ENCODE measurements at regions not wholly inside any gene's neighbourhood (a gene's known extent, or its start where the extent isn't known, plus 50 kb on each side); places are given as distances from the start of the nearest gene placed in this dataset.

- H3K27ac ChIP-seq (ENCODE audit: low read depth, low read length): no peak overlapping the region
- H3K9ac ChIP-seq (ENCODE audit: low read depth in 1 of 3, low read length in 3 of 3): no peak overlapping the region
- no peak overlapping the region for H3K4me3 ChIP-seq (ENCODE audit: low read length in 3 of 3)
- peaks cover 0 to 9% (median 0%) of the 10 kb centered on the region in 3 donors for H3K27me3 ChIP-seq (ENCODE audit: control insufficient read depth in 3 of 3, insufficient read depth in 3 of 3, low read length in 3 of 3)
- no peaks in the 10 kb centered on the region for H3K9me3 ChIP-seq (ENCODE audit: control insufficient read depth in 3 of 3, low read length in 3 of 3)
- no peaks in the 10 kb centered on the region for H3K4me1 ChIP-seq (ENCODE audit: control insufficient read depth in 3 of 3, insufficient read depth in 3 of 3, low read length in 3 of 3)
- no peaks in the 10 kb centered on the region for H3K36me3 ChIP-seq (ENCODE audit: control insufficient read depth in 3 of 3, insufficient read depth in 3 of 3, low read length in 3 of 3)
Measured at GRCh38 chr10:128624656-128625530, 498.7 kb upstream of the MKI67 start.

- Histone ChIP-seq H3K9ac (ENCODE audit: low read depth in 1 of 3, low read length in 3 of 3) (no peak overlapping the region), H3K36me3 (ENCODE audit: control insufficient read depth in 3 of 3, insufficient read depth in 3 of 3, low read length in 3 of 3) (no peaks in the 10 kb centered on the region), H3K4me1 (ENCODE audit: control insufficient read depth in 3 of 3, insufficient read depth in 3 of 3, low read length in 3 of 3) (no peaks in the 10 kb centered on the region), H3K4me3 (ENCODE audit: low read length in 3 of 3) (no peak overlapping the region), H3K27ac (ENCODE audit: low read depth, low read length) (no peak overlapping the region), H3K9me3 (ENCODE audit: control insufficient read depth in 3 of 3, low read length in 3 of 3) (no peaks in the 10 kb centered on the region), H3K27me3 (ENCODE audit: control insufficient read depth in 3 of 3, insufficient read depth in 3 of 3, low read length in 3 of 3) (peaks cover 0 to 9% (median 0%) of the 10 kb centered on the region in 3 donors)
Measured at GRCh38 chr10:128625926-128626325, 499.7 kb upstream of the MKI67 start.

- no peaks in the 10 kb centered on the region for H3K9me3 ChIP-seq (ENCODE audit: control insufficient read depth in 3 of 3, low read length in 3 of 3)
- no peaks in the 10 kb centered on the region for H3K36me3 ChIP-seq (ENCODE audit: control insufficient read depth in 3 of 3, insufficient read depth in 3 of 3, low read length in 3 of 3)
- H3K4me1 ChIP-seq (ENCODE audit: control insufficient read depth in 3 of 3, insufficient read depth in 3 of 3, low read length in 3 of 3): no peaks in the 10 kb centered on the region
- H3K27me3 ChIP-seq (ENCODE audit: control insufficient read depth in 3 of 3, insufficient read depth in 3 of 3, low read length in 3 of 3): peaks cover 0 to 9% (median 0%) of the 10 kb centered on the region in 3 donors
- H3K9ac ChIP-seq (ENCODE audit: low read depth in 1 of 3, low read length in 3 of 3): no peak overlapping the region
- H3K4me3 ChIP-seq (ENCODE audit: low read length in 3 of 3): no peak overlapping the region
- H3K27ac ChIP-seq (ENCODE audit: low read depth, low read length): no peak overlapping the region
Measured at GRCh38 chr10:128626397-128627000, 500.3 kb upstream of the MKI67 start.

DNA sequence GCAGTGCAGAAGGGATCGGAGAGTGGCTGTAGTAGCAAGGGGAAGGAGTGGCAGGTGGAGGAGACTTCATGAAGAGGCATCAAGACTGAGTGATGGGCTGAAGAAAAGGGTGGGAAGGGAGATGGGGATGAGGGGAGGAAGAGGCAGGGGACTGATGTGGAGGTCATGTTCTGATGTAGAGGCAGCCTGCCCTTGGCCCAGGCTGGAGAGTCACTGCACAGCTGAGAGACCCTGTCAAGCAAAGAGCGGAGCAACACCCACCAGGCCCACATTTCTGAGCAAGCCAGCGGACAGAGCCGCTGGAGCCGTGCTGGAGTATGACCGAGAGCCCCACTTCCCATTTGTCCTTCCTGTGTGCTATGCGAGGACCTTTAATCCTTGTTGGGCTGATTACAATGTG lies 501.6 kb upstream of the MKI67 start:
- Histone ChIP-seq H3K27ac (ENCODE audit: low read depth, low read length) (no peak overlapping the region), H3K9ac (ENCODE audit: low read depth in 1 of 3, low read length in 3 of 3) (no peak overlapping the region), H3K27me3 (ENCODE audit: control insufficient read depth in 3 of 3, insufficient read depth in 3 of 3, low read length in 3 of 3) (peaks cover 0 to 8% (median 0%) of the 10 kb centered on the region in 3 donors), H3K36me3 (ENCODE audit: control insufficient read depth in 3 of 3, insufficient read depth in 3 of 3, low read length in 3 of 3) (no peaks in the 10 kb centered on the region), H3K4me1 (ENCODE audit: control insufficient read depth in 3 of 3, insufficient read depth in 3 of 3, low read length in 3 of 3) (no peaks in the 10 kb centered on the region), H3K9me3 (ENCODE audit: control insufficient read depth in 3 of 3, low read length in 3 of 3) (no peaks in the 10 kb centered on the region), H3K4me3 (ENCODE audit: low read length in 3 of 3) (no peak overlapping the region)

- Histone ChIP-seq H3K4me3 (ENCODE audit: low read length in 3 of 3) (no peak overlapping the region), H3K9ac (ENCODE audit: low read depth in 1 of 3, low read length in 3 of 3) (no peak overlapping the region), H3K27me3 (ENCODE audit: control insufficient read depth in 3 of 3, insufficient read depth in 3 of 3, low read length in 3 of 3) (peaks cover 0 to 4% (median 0%) of the 10 kb centered on the region in 3 donors), H3K9me3 (ENCODE audit: control insufficient read depth in 3 of 3, low read length in 3 of 3) (no peaks in the 10 kb centered on the region), H3K4me1 (ENCODE audit: control insufficient read depth in 3 of 3, insufficient read depth in 3 of 3, low read length in 3 of 3) (no peaks in the 10 kb centered on the region), H3K27ac (ENCODE audit: low read depth, low read length) (no peak overlapping the region), H3K36me3 (ENCODE audit: control insufficient read depth in 3 of 3, insufficient read depth in 3 of 3, low read length in 3 of 3) (no peaks in the 10 kb centered on the region)
Measured at GRCh38 chr10:128628252-128628651, 502.0 kb upstream of the MKI67 start.

DNA sequence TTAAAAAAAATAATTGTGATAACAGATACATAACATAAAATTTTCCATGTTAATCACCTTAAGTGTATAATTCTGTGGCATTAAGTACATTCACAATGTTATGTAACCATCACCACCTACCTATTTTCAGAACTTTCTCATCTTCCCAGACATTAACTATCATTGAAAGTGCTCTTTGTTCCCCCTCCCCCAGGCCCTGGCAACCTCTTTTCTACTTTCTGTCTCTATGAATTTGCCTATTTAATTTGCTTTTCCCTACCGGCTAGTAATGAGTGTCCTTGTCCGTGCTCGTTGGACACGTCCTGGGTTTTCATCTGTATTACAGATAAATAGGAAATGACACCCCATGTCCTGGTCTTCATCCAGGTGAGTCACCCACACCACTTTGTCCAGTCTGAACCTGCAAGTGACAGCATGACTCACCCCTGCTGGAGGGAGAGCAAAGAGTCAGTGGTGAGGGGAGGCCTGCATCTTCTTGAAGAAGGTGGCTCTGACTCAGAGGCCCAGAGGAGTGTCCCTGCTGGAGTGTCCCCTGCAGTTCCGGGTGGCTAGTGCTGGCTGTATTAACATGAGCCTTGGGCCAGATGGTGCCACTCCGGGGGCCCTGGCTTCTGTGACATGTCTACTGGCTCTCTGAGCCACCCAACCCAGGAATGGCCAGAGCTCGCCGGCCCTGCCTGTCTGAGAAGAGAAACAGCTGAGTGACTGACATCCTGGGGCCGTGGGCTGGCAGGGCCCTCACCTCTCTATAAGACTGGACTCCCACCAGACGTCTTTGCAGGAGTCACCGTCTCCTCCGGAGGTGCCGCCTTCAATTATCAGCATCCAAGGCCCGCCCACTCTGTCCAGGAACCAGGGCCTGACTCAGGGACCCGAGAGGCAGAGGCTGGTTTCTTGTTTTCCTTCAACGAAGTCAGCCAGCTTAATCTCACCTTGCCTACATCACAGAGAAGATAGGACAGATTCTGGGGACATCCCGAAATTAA lies 503.2 kb upstream of the MKI67 start:
- Histone ChIP-seq H3K27ac (ENCODE audit: low read depth, low read length) (no peak overlapping the region), H3K4me3 (ENCODE audit: low read length in 3 of 3) (no peak overlapping the region), H3K4me1 (ENCODE audit: control insufficient read depth in 3 of 3, insufficient read depth in 3 of 3, low read length in 3 of 3) (no peaks in the 10 kb centered on the region), H3K9ac (ENCODE audit: low read depth in 1 of 3, low read length in 3 of 3) (no peak overlapping the region), H3K27me3 (ENCODE audit: control insufficient read depth in 3 of 3, insufficient read depth in 3 of 3, low read length in 3 of 3) (peaks cover 0 to 2% (median 0%) of the 10 kb centered on the region in 3 donors), H3K36me3 (ENCODE audit: control insufficient read depth in 3 of 3, insufficient read depth in 3 of 3, low read length in 3 of 3) (no peaks in the 10 kb centered on the region), H3K9me3 (ENCODE audit: control insufficient read depth in 3 of 3, low read length in 3 of 3) (no peaks in the 10 kb centered on the region)

GRCh38 chr10:128630787-128631252 lies 504.6 kb upstream of the MKI67 start:
- no peaks in the 10 kb centered on the region for H3K36me3 ChIP-seq (ENCODE audit: control insufficient read depth in 3 of 3, insufficient read depth in 3 of 3, low read length in 3 of 3)
- H3K27me3 ChIP-seq (ENCODE audit: control insufficient read depth in 3 of 3, insufficient read depth in 3 of 3, low read length in 3 of 3): no peaks in the 10 kb centered on the region
- no peak overlapping the region for H3K9ac ChIP-seq (ENCODE audit: low read depth in 1 of 3, low read length in 3 of 3)
- no peak overlapping the region for H3K4me3 ChIP-seq (ENCODE audit: low read length in 3 of 3)
- no peaks in the 10 kb centered on the region for H3K4me1 ChIP-seq (ENCODE audit: control insufficient read depth in 3 of 3, insufficient read depth in 3 of 3, low read length in 3 of 3)
- H3K27ac ChIP-seq (ENCODE audit: low read depth, low read length): no peak overlapping the region
- H3K9me3 ChIP-seq (ENCODE audit: control insufficient read depth in 3 of 3, low read length in 3 of 3): no peaks in the 10 kb centered on the region

DNA sequence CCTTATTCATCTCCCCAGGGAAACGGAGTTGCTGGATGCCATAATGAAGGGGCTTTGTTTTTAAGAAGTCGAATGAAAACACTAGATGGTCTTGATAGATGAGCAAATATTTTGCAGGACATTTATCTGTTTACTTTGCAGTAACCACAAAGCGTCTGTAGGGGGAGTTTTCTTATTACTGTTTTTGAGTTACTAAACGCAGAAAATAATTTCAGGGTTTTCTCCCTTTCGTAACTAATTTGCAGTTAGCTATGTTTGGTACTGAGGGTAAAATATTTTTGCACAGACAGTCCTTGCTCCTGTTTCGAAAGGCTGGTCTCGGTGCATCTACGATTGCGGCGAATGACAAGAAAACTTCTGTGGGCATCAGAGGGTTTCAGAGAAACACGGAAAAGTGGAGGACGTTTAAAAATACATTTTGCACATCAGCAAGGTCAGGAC lies 505.6 kb upstream of the MKI67 start:
- Histone ChIP-seq H3K27ac (ENCODE audit: low read depth, low read length) (no peak overlapping the region), H3K9me3 (ENCODE audit: control insufficient read depth in 3 of 3, low read length in 3 of 3) (no peaks in the 10 kb centered on the region), H3K36me3 (ENCODE audit: control insufficient read depth in 3 of 3, insufficient read depth in 3 of 3, low read length in 3 of 3) (no peaks in the 10 kb centered on the region), H3K4me1 (ENCODE audit: control insufficient read depth in 3 of 3, insufficient read depth in 3 of 3, low read length in 3 of 3) (no peaks in the 10 kb centered on the region), H3K9ac (ENCODE audit: low read depth in 1 of 3, low read length in 3 of 3) (no peak overlapping the region), H3K4me3 (ENCODE audit: low read length in 3 of 3) (no peak overlapping the region), H3K27me3 (ENCODE audit: control insufficient read depth in 3 of 3, insufficient read depth in 3 of 3, low read length in 3 of 3) (no peaks in the 10 kb centered on the region)

- H3K4me1 ChIP-seq (ENCODE audit: control insufficient read depth in 3 of 3, insufficient read depth in 3 of 3, low read length in 3 of 3): no peaks in the 10 kb centered on the region
- no peak overlapping the region for H3K27ac ChIP-seq (ENCODE audit: low read depth, low read length)
- no peaks in the 10 kb centered on the region for H3K27me3 ChIP-seq (ENCODE audit: control insufficient read depth in 3 of 3, insufficient read depth in 3 of 3, low read length in 3 of 3)
- H3K36me3 ChIP-seq (ENCODE audit: control insufficient read depth in 3 of 3, insufficient read depth in 3 of 3, low read length in 3 of 3): no peaks in the 10 kb centered on the region
- no peak overlapping the region for H3K9ac ChIP-seq (ENCODE audit: low read depth in 1 of 3, low read length in 3 of 3)
- no peak overlapping the region for H3K4me3 ChIP-seq (ENCODE audit: low read length in 3 of 3)
- H3K9me3 ChIP-seq (ENCODE audit: control insufficient read depth in 3 of 3, low read length in 3 of 3): no peaks in the 10 kb centered on the region
Measured at GRCh38 chr10:128632694-128633093, 506.5 kb upstream of the MKI67 start.

All from skeletal muscle tissue (tissue), 3 donors.